Cardiac muscle cell (in vitro differentiated cells and primary cell): ENCODE measurements at regions not wholly inside any gene's neighbourhood (a gene's known extent, or its start where the extent isn't known, plus 50 kb on each side); places are given as distances from the start of the nearest gene placed in this dataset.
A peak's percentile ranks its signal among the peaks of the same experiment; 100 is the strongest.

Source experiments
- DNase-seq, 2 donors: peaks; one replicate each; pipeline versions ENCODE4 v3.0.0 to v3.0.0-alpha.2; 2010 to 2017; ENCODE audit warnings: low read depth in 1 of 2, low spot score in 1 of 2
- H3K27ac ChIP-seq: fragments of 200-600 bp; sonication (generic); 2 replicates; pipeline ENCODE4 v1.5.1; 2016
- H3K27me3 ChIP-seq: fragments of 200-600 bp; sonication (generic); 2 replicates; pipeline ENCODE4 v1.6.0; 2016; ENCODE audit warnings: control low read depth
- H3K36me3 ChIP-seq: fragments of 200-600 bp; sonication (generic); 2 replicates; pipeline ENCODE4 v1.5.1; 2016; ENCODE audit warnings: control low read depth
- H3K4me1 ChIP-seq: fragments of 200-600 bp; sonication (generic); 2 replicates; pipeline ENCODE4 v1.8.1; 2017; ENCODE audit warnings: low read depth, mild to moderate bottlenecking, mixed run types
- H3K4me3 ChIP-seq: fragments of 200-600 bp; sonication (generic); 2 replicates; pipeline ENCODE4 v1.5.1; 2016; ENCODE audit warnings: mild to moderate bottlenecking
- H3K9me3 ChIP-seq: fragments of 200-600 bp; sonication (generic); 2 replicates; pipeline ENCODE4 v1.5.1; 2017; ENCODE audit warnings: low read depth, mild to moderate bottlenecking, control low read depth
- CTCF ChIP-seq: IDR thresholded peaks from 2 replicates; pipeline ENCODE4 v1.5.1; 2012; ENCODE audit warnings: low read depth, mild to moderate bottlenecking, low read length

- Histone ChIP-seq H3K9me3 (no peaks in the 10 kb centered on the region), H3K27me3 (no peaks in the 10 kb centered on the region), H3K36me3 (no peaks in the 10 kb centered on the region), H3K4me1 (no peaks in the 10 kb centered on the region), H3K27ac (no peak overlapping the region), H3K4me3 (no peak overlapping the region)
- DNase-seq, result peak in 1 of 2 donors; percentile 67
- no peak for TF ChIP-seq CTCF
Measured at GRCh38 chr4:23485801-23486200, 404.0 kb downstream of the PPARGC1A start.

GRCh38 chr4:23484689-23485088 lies 405.2 kb downstream of the PPARGC1A start:
- peak overlapping the region; percentile 16 for H3K27ac ChIP-seq
- H3K4me3 ChIP-seq, result no peak overlapping the region
- TF ChIP-seq CTCF, result no peak
- peak; percentile 16 to 17 for DNase-seq
- H3K36me3 ChIP-seq, result no peaks in the 10 kb centered on the region
- no peaks in the 10 kb centered on the region for H3K9me3 ChIP-seq
- H3K4me1 ChIP-seq, result no peaks in the 10 kb centered on the region
- H3K27me3 ChIP-seq, result no peaks in the 10 kb centered on the region

- Histone ChIP-seq H3K9me3 (no peaks in the 10 kb centered on the region), H3K27ac (no peak overlapping the region), H3K4me3 (no peak overlapping the region), H3K27me3 (no peaks in the 10 kb centered on the region), H3K4me1 (no peaks in the 10 kb centered on the region), H3K36me3 (no peaks in the 10 kb centered on the region)
- TF ChIP-seq CTCF, result no peak
- peak in 1 of 2 donors; percentile 33 for DNase-seq
Measured at GRCh38 chr4:23483320-23483960, 406.4 kb downstream of the PPARGC1A start.

GRCh38 chr4:23481566-23481965 lies 408.3 kb downstream of the PPARGC1A start:
- no peak for DNase-seq
- no peak for TF ChIP-seq CTCF
- H3K4me1 ChIP-seq, result no peaks in the 10 kb centered on the region

GRCh38 chr4:23477905-23478304 lies 411.9 kb downstream of the PPARGC1A start:
- Histone ChIP-seq H3K9me3 (no peaks in the 10 kb centered on the region), H3K27me3 (no peaks in the 10 kb centered on the region), H3K36me3 (no peaks in the 10 kb centered on the region), H3K4me1 (no peaks in the 10 kb centered on the region), H3K27ac (no peak overlapping the region), H3K4me3 (no peak overlapping the region)
- no peak for TF ChIP-seq CTCF
- DNase-seq, result no peak

More at GRCh38 chr4:23481566-23481965, 408.3 kb downstream of the PPARGC1A start:
- Histone ChIP-seq H3K36me3 (no peaks in the 10 kb centered on the region), H3K9me3 (no peaks in the 10 kb centered on the region), H3K27ac (no peak overlapping the region), H3K4me3 (no peak overlapping the region), H3K27me3 (no peaks in the 10 kb centered on the region)
